GM12878 (cell line): ENCODE measurements at regions not wholly inside any gene's neighbourhood (a gene's known extent, or its start where the extent isn't known, plus 50 kb on each side); places are given as distances from the start of the nearest gene placed in this dataset.

Experiments
- CBX5 ChIP-seq: sonication (generic); IDR thresholded peaks from 2 replicates; pipeline ENCODE4 v1.6.1; 2016; ENCODE audit warnings: low read depth, moderate library complexity, mild to moderate bottlenecking, inconsistent platforms
- CEBPB ChIP-seq, 2 experiments: fragments of 150-350 bp in 1 of 2; IDR thresholded peaks; 2 replicates each; pipeline ENCODE4 v1.6.1; 2012 to 2014; ENCODE audit warnings: low read depth in 2 of 2, low read length in 2 of 2, borderline replicate concordance in 1 of 2, inconsistent platforms in 1 of 2
- ESRRA ChIP-seq: IDR thresholded peaks from 2 replicates; pipeline ENCODE4 v1.6.1; 2012; ENCODE audit warnings: mild to moderate bottlenecking, low read length, improper control_type of control experiment
- HCFC1 ChIP-seq: fragments of 150-350 bp; IDR thresholded peaks from 2 replicates; pipeline ENCODE4 v1.6.1; 2014; ENCODE audit warnings: low read length
- NFXL1 ChIP-seq: fragments of 450-650 bp; IDR thresholded peaks from 2 replicates; pipeline ENCODE4 v1.6.1; 2017; ENCODE audit warnings: antibody characterized with exemption, mild to moderate bottlenecking, borderline replicate concordance
- RBBP5 ChIP-seq: fragments of 200-600 bp; sonication (generic); conservative IDR thresholded peaks from 2 replicates; pipeline ENCODE4 v1.6.1; 2016
- SIN3A ChIP-seq: IDR thresholded peaks from 2 replicates; pipeline ENCODE4 v1.6.1; 2012; ENCODE audit warnings: low read depth, low read length, improper control_type of control experiment
- SUZ12 ChIP-seq: fragments of 200-600 bp; sonication (generic); IDR thresholded peaks from one replicate; pipeline ENCODE4 v1.6.1; 2018; ENCODE audit warnings: antibody characterized with exemption, mild to moderate bottlenecking; ENCODE audit not compliant: unreplicated experiment
- TF ChIP-seq, protein P1 (sequence below), 3 experiments: IDR thresholded peaks in 2 of 3; conservative IDR thresholded peaks in 1 of 3; 2 replicates each; pipeline ENCODE4 v1.5.1; 2011; ENCODE audit warnings: low read depth in 3 of 3, low read length in 3 of 3, mild to moderate bottlenecking in 3 of 3, control low read depth in 2 of 3, moderate library complexity in 2 of 3, inconsistent platforms in 1 of 3, mixed read lengths in 1 of 3; ENCODE audit not compliant: control insufficient read depth in 2 of 3, insufficient read depth in 1 of 3; ENCODE audit errors: extremely low read depth in 1 of 3
- TF ChIP-seq, protein P2 (sequence below): fragments of 450-650 bp; IDR thresholded peaks from 2 replicates; pipeline ENCODE4 v1.6.1; 2018; ENCODE audit warnings: borderline replicate concordance, mild to moderate bottlenecking; ENCODE audit not compliant: partially characterized antibody
- TF ChIP-seq, protein P3 (sequence below): fragments of 450-650 bp; conservative IDR thresholded peaks from 2 replicates; pipeline ENCODE4 v1.6.1; 2017; ENCODE audit warnings: mild to moderate bottlenecking, moderate library complexity

DNA sequence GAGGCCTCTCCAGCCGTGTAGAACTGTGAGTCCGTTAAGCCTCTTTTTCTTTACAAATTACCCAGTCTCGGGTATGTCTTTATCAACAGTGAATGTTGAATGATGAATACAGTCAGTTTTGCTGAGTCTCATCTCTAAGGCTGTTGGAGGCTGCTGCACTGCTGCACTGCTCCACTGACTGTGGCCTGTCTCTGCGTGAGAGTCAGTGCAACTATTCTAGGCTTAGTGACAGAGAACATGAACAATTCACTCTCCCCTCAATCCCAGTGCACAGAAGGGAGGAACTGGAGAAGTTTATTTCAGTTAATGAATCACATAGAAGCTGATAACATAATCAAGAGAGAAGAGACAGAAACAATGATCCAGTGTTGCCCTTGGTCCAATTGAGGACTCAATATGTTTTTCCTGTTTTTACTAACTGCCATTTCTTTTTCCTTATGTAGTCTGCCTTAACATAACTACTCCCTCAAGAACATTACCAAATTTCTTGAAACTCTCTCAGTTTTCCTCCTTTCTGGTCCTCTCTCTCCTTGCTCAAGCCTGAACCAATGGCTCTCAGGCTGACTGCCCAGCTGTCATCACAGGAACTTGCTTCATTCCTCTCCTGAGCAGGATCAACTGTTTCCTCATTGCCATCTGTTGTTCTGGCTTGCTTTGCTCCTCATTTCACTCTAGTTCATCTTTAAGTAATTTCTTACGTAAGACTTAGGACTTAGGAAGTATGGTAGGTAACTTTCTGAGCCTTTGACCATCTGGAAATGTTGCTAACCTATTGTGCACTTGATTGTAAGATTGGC lies 483.2 kb downstream of the METTL4 start:
- TF ChIP-seq, protein P1, sequence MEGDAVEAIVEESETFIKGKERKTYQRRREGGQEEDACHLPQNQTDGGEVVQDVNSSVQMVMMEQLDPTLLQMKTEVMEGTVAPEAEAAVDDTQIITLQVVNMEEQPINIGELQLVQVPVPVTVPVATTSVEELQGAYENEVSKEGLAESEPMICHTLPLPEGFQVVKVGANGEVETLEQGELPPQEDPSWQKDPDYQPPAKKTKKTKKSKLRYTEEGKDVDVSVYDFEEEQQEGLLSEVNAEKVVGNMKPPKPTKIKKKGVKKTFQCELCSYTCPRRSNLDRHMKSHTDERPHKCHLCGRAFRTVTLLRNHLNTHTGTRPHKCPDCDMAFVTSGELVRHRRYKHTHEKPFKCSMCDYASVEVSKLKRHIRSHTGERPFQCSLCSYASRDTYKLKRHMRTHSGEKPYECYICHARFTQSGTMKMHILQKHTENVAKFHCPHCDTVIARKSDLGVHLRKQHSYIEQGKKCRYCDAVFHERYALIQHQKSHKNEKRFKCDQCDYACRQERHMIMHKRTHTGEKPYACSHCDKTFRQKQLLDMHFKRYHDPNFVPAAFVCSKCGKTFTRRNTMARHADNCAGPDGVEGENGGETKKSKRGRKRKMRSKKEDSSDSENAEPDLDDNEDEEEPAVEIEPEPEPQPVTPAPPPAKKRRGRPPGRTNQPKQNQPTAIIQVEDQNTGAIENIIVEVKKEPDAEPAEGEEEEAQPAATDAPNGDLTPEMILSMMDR (IDR thresholded peaks at IDR 0.05 in 2 of 3, conservative IDR thresholded peaks at IDR 0.05 in 1 of 3; ENCODE audit: control insufficient read depth in 2 of 3, extremely low read depth in 1 of 3, insufficient read depth in 1 of 3, low read depth in 3 of 3, low read length in 3 of 3), result no peak
- TF ChIP-seq RBBP5 (no peak), SIN3A (no peak), NFXL1 (no peak), ESRRA (no peak), CEBPB (IDR thresholded peaks at IDR 0.05; ENCODE audit: borderline replicate concordance in 1 of 2, low read depth in 2 of 2, low read length in 2 of 2) (no peak), CBX5 (no peak), SUZ12 (no peak), HCFC1 (no peak)
- TF ChIP-seq, protein P2, sequence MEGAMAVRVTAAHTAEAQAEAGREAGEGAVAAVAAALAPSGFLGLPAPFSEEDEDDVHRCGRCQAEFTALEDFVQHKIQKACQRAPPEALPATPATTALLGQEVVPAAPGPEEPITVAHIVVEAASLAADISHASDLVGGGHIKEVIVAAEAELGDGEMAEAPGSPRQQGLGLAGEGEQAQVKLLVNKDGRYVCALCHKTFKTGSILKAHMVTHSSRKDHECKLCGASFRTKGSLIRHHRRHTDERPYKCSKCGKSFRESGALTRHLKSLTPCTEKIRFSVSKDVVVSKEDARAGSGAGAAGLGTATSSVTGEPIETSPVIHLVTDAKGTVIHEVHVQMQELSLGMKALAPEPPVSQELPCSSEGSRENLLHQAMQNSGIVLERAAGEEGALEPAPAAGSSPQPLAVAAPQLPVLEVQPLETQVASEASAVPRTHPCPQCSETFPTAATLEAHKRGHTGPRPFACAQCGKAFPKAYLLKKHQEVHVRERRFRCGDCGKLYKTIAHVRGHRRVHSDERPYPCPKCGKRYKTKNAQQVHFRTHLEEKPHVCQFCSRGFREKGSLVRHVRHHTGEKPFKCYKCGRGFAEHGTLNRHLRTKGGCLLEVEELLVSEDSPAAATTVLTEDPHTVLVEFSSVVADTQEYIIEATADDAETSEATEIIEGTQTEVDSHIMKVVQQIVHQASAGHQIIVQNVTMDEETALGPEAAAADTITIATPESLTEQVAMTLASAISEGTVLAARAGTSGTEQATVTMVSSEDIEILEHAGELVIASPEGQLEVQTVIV, result no peak
- TF ChIP-seq, protein P3, sequence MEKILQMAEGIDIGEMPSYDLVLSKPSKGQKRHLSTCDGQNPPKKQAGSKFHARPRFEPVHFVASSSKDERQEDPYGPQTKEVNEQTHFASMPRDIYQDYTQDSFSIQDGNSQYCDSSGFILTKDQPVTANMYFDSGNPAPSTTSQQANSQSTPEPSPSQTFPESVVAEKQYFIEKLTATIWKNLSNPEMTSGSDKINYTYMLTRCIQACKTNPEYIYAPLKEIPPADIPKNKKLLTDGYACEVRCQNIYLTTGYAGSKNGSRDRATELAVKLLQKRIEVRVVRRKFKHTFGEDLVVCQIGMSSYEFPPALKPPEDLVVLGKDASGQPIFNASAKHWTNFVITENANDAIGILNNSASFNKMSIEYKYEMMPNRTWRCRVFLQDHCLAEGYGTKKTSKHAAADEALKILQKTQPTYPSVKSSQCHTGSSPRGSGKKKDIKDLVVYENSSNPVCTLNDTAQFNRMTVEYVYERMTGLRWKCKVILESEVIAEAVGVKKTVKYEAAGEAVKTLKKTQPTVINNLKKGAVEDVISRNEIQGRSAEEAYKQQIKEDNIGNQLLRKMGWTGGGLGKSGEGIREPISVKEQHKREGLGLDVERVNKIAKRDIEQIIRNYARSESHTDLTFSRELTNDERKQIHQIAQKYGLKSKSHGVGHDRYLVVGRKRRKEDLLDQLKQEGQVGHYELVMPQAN, result no peak
